ENCODE measurements at regions not wholly inside any gene's neighbourhood (a gene's known extent, or its start where the extent isn't known, plus 50 kb on each side); places are given as distances from the start of the nearest gene placed in this dataset.

- TF ChIP-seq CTCF (IDR thresholded peaks at IDR 0.05): no peak
- Histone ChIP-seq H3K4me2 (ENCODE audit: low read length) (no peak overlapping the region), H3K9ac (no peak overlapping the region), H3K79me2 (no peaks in the 10 kb centered on the region), H3K36me3 (ENCODE audit: control insufficient read depth, insufficient read depth, low read length) (no peaks in the 10 kb centered on the region), H3K27ac (no peak overlapping the region), H3K4me3 (ENCODE audit: low read depth, low read length) (no peak overlapping the region), H3K27me3 (ENCODE audit: control insufficient read depth, insufficient read depth, low read length) (no peaks in the 10 kb centered on the region), H3K9me3 (ENCODE audit: control insufficient read depth, low read length) (no peaks in the 10 kb centered on the region), H3K4me1 (no peaks in the 10 kb centered on the region), H2AFZ (no peak overlapping the region)
Observed at GRCh38 chr3:187550446-187550845, 119.7 kb downstream of the SST start.

GRCh38 chr3:187545366-187545765 is 124.8 kb downstream of the SST start:
- no peak overlapping the region for H3K9ac ChIP-seq
- no peaks in the 10 kb centered on the region for H3K79me2 ChIP-seq
- no peak overlapping the region for H3K4me3 ChIP-seq (ENCODE audit: low read depth, low read length)
- no peaks in the 10 kb centered on the region for H3K27me3 ChIP-seq (ENCODE audit: control insufficient read depth, insufficient read depth, low read length)
- H3K9me3 ChIP-seq (ENCODE audit: control insufficient read depth, low read length): no peaks in the 10 kb centered on the region
- no peak overlapping the region for H3K4me2 ChIP-seq (ENCODE audit: low read length)
- no peak overlapping the region for H3K27ac ChIP-seq
- H3K36me3 ChIP-seq (ENCODE audit: control insufficient read depth, insufficient read depth, low read length): no peaks in the 10 kb centered on the region
- no peak overlapping the region for H2AFZ ChIP-seq
- no peaks in the 10 kb centered on the region for H3K4me1 ChIP-seq
- TF ChIP-seq CTCF (IDR thresholded peaks at IDR 0.05): no peak

- no peak overlapping the region for H2AFZ ChIP-seq
- no peak overlapping the region for H3K4me2 ChIP-seq (ENCODE audit: low read length)
- H3K9ac ChIP-seq: no peak overlapping the region
- no peak for TF ChIP-seq CTCF (IDR thresholded peaks at IDR 0.05)
- no peaks in the 10 kb centered on the region for H3K9me3 ChIP-seq (ENCODE audit: control insufficient read depth, low read length)
- no peak overlapping the region for H3K4me3 ChIP-seq (ENCODE audit: low read depth, low read length)
- no peaks in the 10 kb centered on the region for H3K4me1 ChIP-seq
- no peaks in the 10 kb centered on the region for H3K27me3 ChIP-seq (ENCODE audit: control insufficient read depth, insufficient read depth, low read length)
- H3K36me3 ChIP-seq (ENCODE audit: control insufficient read depth, insufficient read depth, low read length): no peaks in the 10 kb centered on the region
- H3K27ac ChIP-seq: no peak overlapping the region
- no peaks in the 10 kb centered on the region for H3K79me2 ChIP-seq
Observed at GRCh38 chr3:187544326-187544725, 125.9 kb downstream of the SST start.

- no peak for TF ChIP-seq CTCF (IDR thresholded peaks at IDR 0.05)
- H3K27me3 ChIP-seq (ENCODE audit: control insufficient read depth, insufficient read depth, low read length): no peaks in the 10 kb centered on the region
Observed at GRCh38 chr3:187540847-187541246, 129.3 kb downstream of the SST start.

GRCh38 chr3:187536185-187536584 is 134.0 kb downstream of the SST start:
- Histone ChIP-seq H3K4me2 (ENCODE audit: low read length) (no peak overlapping the region), H2AFZ (no peak overlapping the region), H3K4me1 (no peaks in the 10 kb centered on the region), H3K27ac (no peak overlapping the region), H3K27me3 (ENCODE audit: control insufficient read depth, insufficient read depth, low read length) (no peaks in the 10 kb centered on the region), H3K36me3 (ENCODE audit: control insufficient read depth, insufficient read depth, low read length) (no peaks in the 10 kb centered on the region), H3K4me3 (ENCODE audit: low read depth, low read length) (no peak overlapping the region), H3K9me3 (ENCODE audit: control insufficient read depth, low read length) (no peaks in the 10 kb centered on the region), H3K9ac (no peak overlapping the region), H3K79me2 (no peaks in the 10 kb centered on the region)
- no peak for TF ChIP-seq CTCF (IDR thresholded peaks at IDR 0.05)

More at GRCh38 chr3:187540847-187541246, 129.3 kb downstream of the SST start:
- Histone ChIP-seq H3K4me2 (ENCODE audit: low read length) (no peak overlapping the region), H3K9me3 (ENCODE audit: control insufficient read depth, low read length) (no peaks in the 10 kb centered on the region), H3K79me2 (no peaks in the 10 kb centered on the region), H3K4me3 (ENCODE audit: low read depth, low read length) (no peak overlapping the region), H3K4me1 (no peaks in the 10 kb centered on the region), H2AFZ (no peak overlapping the region), H3K27ac (no peak overlapping the region), H3K9ac (no peak overlapping the region), H3K36me3 (ENCODE audit: control insufficient read depth, insufficient read depth, low read length) (no peaks in the 10 kb centered on the region)
